GM23248 (cell line): ENCODE measurements at regions not wholly inside any gene's neighbourhood (a gene's known extent, or its start where the extent isn't known, plus 50 kb on each side); places are given as distances from the start of the nearest gene placed in this dataset.

ENCODE experiments used
- DNase-seq: peaks from one replicate; pipeline ENCODE4 v3.0.0-alpha.2; 2015
- H2AFZ ChIP-seq: fragments of 200-600 bp; sonication (generic); 2 replicates; pipeline ENCODE4 v1.6.1; 2016; ENCODE audit warnings: antibody characterized with exemption
- H3F3A ChIP-seq: fragments of 200-600 bp; sonication (generic); 2 replicates; pipeline ENCODE4 v1.6.1; 2016; ENCODE audit warnings: mild to moderate bottlenecking, antibody characterized with exemption, mixed run types; ENCODE audit not compliant: insufficient read depth
- H3K27ac ChIP-seq: fragments of 200-600 bp; sonication (generic); 2 replicates; pipeline ENCODE4 v1.5.1; 2016; ENCODE audit warnings: mild to moderate bottlenecking
- H3K27me3 ChIP-seq: fragments of 200-600 bp; sonication (generic); replicated peaks from 2 replicates; pipeline ENCODE4 v1.6.1; 2016; ENCODE audit warnings: mild to moderate bottlenecking; ENCODE audit not compliant: insufficient read depth
- H3K36me3 ChIP-seq: fragments of 200-600 bp; sonication (generic); 2 replicates; pipeline ENCODE4 v1.6.1; 2016; ENCODE audit warnings: low read depth, mild to moderate bottlenecking
- H3K4me1 ChIP-seq: fragments of 200-600 bp; sonication (generic); 2 replicates; pipeline ENCODE4 v1.6.1; 2016; ENCODE audit warnings: mild to moderate bottlenecking; ENCODE audit not compliant: insufficient read depth
- H3K4me2 ChIP-seq: fragments of 200-600 bp; sonication (generic); one replicate; pipeline ENCODE4 v1.6.1; 2016; ENCODE audit warnings: mild to moderate bottlenecking; ENCODE audit not compliant: unreplicated experiment
- H3K4me3 ChIP-seq: fragments of 200-600 bp; sonication (generic); 2 replicates; pipeline ENCODE4 v1.5.1; 2016; ENCODE audit warnings: mild to moderate bottlenecking
- H3K79me2 ChIP-seq: fragments of 200-600 bp; sonication (generic); 2 replicates; pipeline ENCODE4 v1.6.1; 2016; ENCODE audit warnings: mild to moderate bottlenecking; ENCODE audit not compliant: insufficient read depth
- H3K9ac ChIP-seq: fragments of 200-600 bp; sonication (generic); 2 replicates; pipeline ENCODE4 v1.6.1; 2016; ENCODE audit warnings: mild to moderate bottlenecking
- H3K9me2 ChIP-seq: fragments of 200-600 bp; sonication (generic); 2 replicates; pipeline ENCODE4 v1.6.1; 2016; ENCODE audit warnings: mixed run types, mild to moderate bottlenecking, moderate library complexity; ENCODE audit not compliant: insufficient read depth
- H3K9me3 ChIP-seq: fragments of 200-600 bp; sonication (generic); one replicate; pipeline ENCODE4 v1.6.1; 2017; ENCODE audit warnings: low read depth
- H4K20me1 ChIP-seq: fragments of 200-600 bp; sonication (generic); 2 replicates; pipeline ENCODE4 v1.6.0; 2016; ENCODE audit not compliant: insufficient read depth
- EZH2 ChIP-seq: fragments of 200-600 bp; sonication (generic); IDR thresholded peaks from 2 replicates; pipeline ENCODE4 v1.6.1; 2018; ENCODE audit warnings: antibody characterized with exemption, mild to moderate bottlenecking; ENCODE audit not compliant: insufficient read depth, poor library complexity, severe bottlenecking
- EZH2phosphoT487 ChIP-seq: fragments of 200-600 bp; sonication (generic); IDR thresholded peaks from 2 replicates; pipeline ENCODE4 v1.6.1; 2018; ENCODE audit warnings: antibody characterized with exemption, moderate library complexity, mild to moderate bottlenecking, low read depth; ENCODE audit not compliant: insufficient read depth
- WGBS, 2 experiments: methylation state at CpG; one replicate each; pipeline ENCODE4 v1.1.6; 2015 to 2017; ENCODE audit warnings: low lambda C conversion rate in 2 of 2, low coverage in 1 of 2; ENCODE audit errors: missing lambda C conversion rate in 2 of 2; 5-methylcytosine and 5-hydroxymethylcytosine counted together
- in situ Hi-C: fragments of 300-500 bp; cut with MboI; formaldehyde crosslinking; loops from 2 replicates; pipeline ENCODE4 v1.15.0; 2020

GRCh38 chr10:111525696-111526095 lies 448.9 kb downstream of the ADRA2A start:
- no peak overlapping the region for H3K4me2 ChIP-seq

GRCh38 chr10:111531690-111532089 lies 454.9 kb downstream of the ADRA2A start:
- Histone ChIP-seq H3K4me2 (no peak overlapping the region), H3K9ac (no peak overlapping the region), H3K9me2 (peaks cover 4% of the 10 kb centered on the region; the same call in 1 of the 2 replicates), H3K4me1 (no peaks in the 10 kb centered on the region), H3K36me3 (no peaks in the 10 kb centered on the region), H3K4me3 (no peak overlapping the region), H3K79me2 (no peaks in the 10 kb centered on the region), H2AFZ (no peak overlapping the region), H3K27me3 (no peaks in the 10 kb centered on the region), H4K20me1 (no peaks in the 10 kb centered on the region), H3F3A (no peaks in the 10 kb centered on the region), H3K27ac (no peak overlapping the region), H3K9me3 (no peaks in the 10 kb centered on the region)
- in situ Hi-C loops = no loop called here
- DNase-seq = no peak
- TF ChIP-seq EZH2 (no peak), EZH2phosphoT487 (no peak)
- 47 to 64% methylated on average over 2 of the region's 2 CpGs for WGBS, 2 experiments

More at GRCh38 chr10:111525696-111526095, 448.9 kb downstream of the ADRA2A start:
- in situ Hi-C loops = no loop called here
- no peaks in the 10 kb centered on the region for H3K4me1 ChIP-seq
- H3K9me3 ChIP-seq = no peaks in the 10 kb centered on the region
- H3F3A ChIP-seq = no peaks in the 10 kb centered on the region
- H3K79me2 ChIP-seq = no peaks in the 10 kb centered on the region
- H3K9me2 ChIP-seq = no peaks in the 10 kb centered on the region
- no peak overlapping the region for H3K27ac ChIP-seq
- H3K27me3 ChIP-seq = no peaks in the 10 kb centered on the region
- H3K36me3 ChIP-seq = no peaks in the 10 kb centered on the region
- H3K9ac ChIP-seq = no peak overlapping the region
- no peak overlapping the region for H2AFZ ChIP-seq
- no peaks in the 10 kb centered on the region for H4K20me1 ChIP-seq
- no peak overlapping the region for H3K4me3 ChIP-seq
- DNase-seq = no peak
- TF ChIP-seq EZH2phosphoT487 = no peak
- TF ChIP-seq EZH2 = no peak

GRCh38 chr10:111532139-111532538 lies 455.3 kb downstream of the ADRA2A start:
- Histone ChIP-seq H3K4me2 (no peak overlapping the region), H4K20me1 (no peaks in the 10 kb centered on the region), H3F3A (no peaks in the 10 kb centered on the region), H3K27me3 (no peaks in the 10 kb centered on the region), H3K9me2 (peaks cover 4% of the 10 kb centered on the region; the same call in 1 of the 2 replicates), H3K36me3 (no peaks in the 10 kb centered on the region), H3K79me2 (no peaks in the 10 kb centered on the region), H3K4me1 (no peaks in the 10 kb centered on the region), H3K4me3 (no peak overlapping the region), H3K9ac (no peak overlapping the region), H3K27ac (no peak overlapping the region), H3K9me3 (no peaks in the 10 kb centered on the region), H2AFZ (no peak overlapping the region)
- WGBS, 2 experiments = 75 to 80% methylated on average over 3 of the region's 3 CpGs
- DNase-seq = no peak
- no peak for TF ChIP-seq EZH2
- no peak for TF ChIP-seq EZH2phosphoT487
- in situ Hi-C loops = no loop called here

GRCh38 chr10:111539246-111539645 lies 462.4 kb downstream of the ADRA2A start:
- Histone ChIP-seq H3K36me3 (no peaks in the 10 kb centered on the region), H3K4me1 (no peaks in the 10 kb centered on the region), H3K9me3 (no peaks in the 10 kb centered on the region), H3F3A (no peaks in the 10 kb centered on the region), H3K27ac (no peak overlapping the region), H3K4me3 (no peak overlapping the region), H2AFZ (no peak overlapping the region), H3K9ac (no peak overlapping the region), H3K27me3 (no peaks in the 10 kb centered on the region), H3K9me2 (peaks cover 4% of the 10 kb centered on the region; the same call in 1 of the 2 replicates), H3K79me2 (no peaks in the 10 kb centered on the region), H4K20me1 (no peaks in the 10 kb centered on the region), H3K4me2 (no peak overlapping the region)
- 45 to 58% methylated on average over 2 of the region's 2 CpGs for WGBS, 2 experiments
- no peak for DNase-seq
- TF ChIP-seq EZH2 (no peak), EZH2phosphoT487 (no peak)
- in situ Hi-C loops = no loop called here

- Histone ChIP-seq H3K4me2 (no peak overlapping the region), H2AFZ (no peak overlapping the region), H4K20me1 (no peaks in the 10 kb centered on the region), H3K79me2 (no peaks in the 10 kb centered on the region), H3F3A (no peaks in the 10 kb centered on the region), H3K9me3 (no peaks in the 10 kb centered on the region), H3K4me3 (no peak overlapping the region), H3K4me1 (no peaks in the 10 kb centered on the region), H3K27ac (no peak overlapping the region), H3K36me3 (no peaks in the 10 kb centered on the region), H3K9ac (no peak overlapping the region), H3K9me2 (no peaks in the 10 kb centered on the region), H3K27me3 (no peaks in the 10 kb centered on the region)
- 81 to 89% methylated on average over 2 of the region's 2 CpGs for WGBS, 2 experiments
- TF ChIP-seq EZH2 = no peak
- no peak for TF ChIP-seq EZH2phosphoT487
- DNase-seq = no peak
- in situ Hi-C loops = no loop called here
These were observed 467.0 kb downstream of the ADRA2A start for GRCh38 chr10:111543854-111544253.
